Stimulated activated CD4-positive, alpha-beta T cell treated with anti-CD3 and anti-CD28 coated beads, Interleukin-1b, Interleukin-23, amount 100 ng/mL, for 1 hour (primary cell): ENCODE measurements at regions not wholly inside any gene's neighbourhood (a gene's known extent, or its start where the extent isn't known, plus 50 kb on each side); places are given as distances from the start of the nearest gene placed in this dataset.

ENCODE experiments used
- DNase-seq, 2 donors: peaks; one replicate each; pipeline ENCODE4 v3.0.0-alpha.2; 2020; ENCODE audit warnings: low read depth in 2 of 2

DNA sequence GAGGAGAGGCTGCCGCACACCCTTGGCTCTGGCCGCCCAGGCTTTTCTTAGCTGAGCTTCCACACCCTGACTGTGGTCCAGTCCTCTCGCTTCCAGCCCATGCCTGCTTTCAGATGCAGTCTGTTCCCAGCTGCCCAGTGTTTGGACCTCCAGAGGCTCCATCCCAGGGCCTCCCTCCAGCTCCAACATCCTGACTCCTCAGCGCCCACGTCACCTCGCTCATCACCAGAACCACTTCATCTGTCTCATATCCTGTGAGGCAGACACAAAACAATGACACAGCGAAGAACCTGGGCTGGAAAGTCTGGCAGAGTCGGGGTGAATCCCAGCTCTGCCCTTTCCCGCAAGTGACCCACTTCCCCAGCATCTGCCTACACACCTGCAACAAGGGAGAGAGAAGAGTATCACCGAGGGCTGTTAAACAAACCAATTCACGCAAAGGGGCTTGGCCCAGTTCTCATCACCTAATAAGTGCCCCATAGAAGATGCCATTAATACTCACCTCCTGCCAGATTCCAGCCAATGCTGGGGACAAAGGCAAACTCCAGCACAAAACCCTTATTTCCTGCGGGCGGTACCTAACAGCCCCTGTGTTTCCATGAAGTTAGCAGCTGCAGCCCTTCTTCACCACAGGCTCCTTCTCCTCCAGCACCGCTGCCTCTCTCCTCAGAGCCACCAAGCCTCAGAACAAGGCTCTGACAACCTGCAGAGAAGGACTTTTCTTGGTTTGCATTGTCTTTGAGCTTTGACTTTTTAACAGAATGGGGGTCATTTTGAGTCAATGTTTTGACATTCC, 133.4 kb upstream of the CDH4 start:
- DNase-seq, result no peak

DNA sequence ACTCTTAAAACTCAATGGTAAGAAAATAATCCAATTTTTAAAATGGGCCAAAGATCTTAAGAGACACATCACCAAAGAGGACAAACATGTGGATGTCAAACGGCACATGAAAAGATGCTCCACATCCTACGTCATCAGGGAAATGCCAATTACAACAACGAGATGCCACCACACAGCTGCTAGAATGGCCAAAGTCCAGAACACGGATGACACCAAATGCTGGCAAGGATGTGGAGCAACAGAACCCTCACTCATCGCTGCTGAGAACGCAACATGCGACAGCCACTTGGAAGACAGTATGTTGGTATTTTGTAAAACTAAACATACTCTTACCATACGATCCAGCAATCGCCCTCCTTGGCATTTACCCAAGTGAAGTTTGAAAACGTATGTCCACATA, 132.8 kb upstream of the CDH4 start:
- DNase-seq, result no peak

- DNase-seq, result no peak
Observed at GRCh38 chr20:61119794-61120410, 132.2 kb upstream of the CDH4 start.

GRCh38 chr20:61120595-61121515, 131.2 kb upstream of the CDH4 start:
- DNase-seq, result no peak

DNA sequence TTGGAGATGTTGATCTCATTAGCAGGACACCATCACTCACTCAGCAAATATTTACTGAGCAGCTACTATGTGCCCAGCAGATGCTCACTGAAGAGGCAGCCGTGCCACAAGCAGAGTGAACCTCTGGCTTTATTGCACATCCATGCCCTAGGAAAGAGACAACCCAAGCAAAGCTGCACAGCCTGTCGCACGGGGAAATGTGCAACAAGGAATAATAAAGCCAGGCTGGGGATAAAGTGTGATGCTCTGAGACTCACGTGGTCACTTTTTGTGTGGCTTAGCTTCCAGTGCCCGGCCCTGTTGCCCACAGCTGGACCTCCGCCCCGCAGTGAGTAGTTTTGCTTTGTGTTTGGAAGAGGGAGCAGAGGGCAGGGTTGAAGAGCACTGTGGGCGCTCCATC, 130.4 kb upstream of the CDH4 start:
- no peak for DNase-seq

DNA sequence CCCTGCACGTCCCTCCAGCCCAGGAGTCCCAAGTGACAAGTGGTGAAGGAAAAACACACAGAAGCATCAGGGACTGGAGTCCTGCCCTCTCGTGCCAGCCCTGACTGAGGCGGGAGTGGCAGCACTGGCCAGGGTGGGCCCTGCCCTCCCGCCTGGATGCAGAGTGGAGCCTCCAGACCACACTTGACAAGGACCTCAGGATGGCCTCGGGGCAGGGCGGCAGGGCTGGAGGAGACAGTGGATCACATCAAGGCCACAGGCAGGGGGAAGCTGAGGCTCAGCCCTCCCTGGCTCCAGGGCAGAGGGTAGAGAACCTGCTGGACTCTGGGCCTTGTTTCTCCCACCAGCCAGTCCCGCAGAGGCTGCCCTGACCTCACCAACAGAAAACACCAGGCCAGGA, 128.8 kb upstream of the CDH4 start:
- no peak for DNase-seq

DNA sequence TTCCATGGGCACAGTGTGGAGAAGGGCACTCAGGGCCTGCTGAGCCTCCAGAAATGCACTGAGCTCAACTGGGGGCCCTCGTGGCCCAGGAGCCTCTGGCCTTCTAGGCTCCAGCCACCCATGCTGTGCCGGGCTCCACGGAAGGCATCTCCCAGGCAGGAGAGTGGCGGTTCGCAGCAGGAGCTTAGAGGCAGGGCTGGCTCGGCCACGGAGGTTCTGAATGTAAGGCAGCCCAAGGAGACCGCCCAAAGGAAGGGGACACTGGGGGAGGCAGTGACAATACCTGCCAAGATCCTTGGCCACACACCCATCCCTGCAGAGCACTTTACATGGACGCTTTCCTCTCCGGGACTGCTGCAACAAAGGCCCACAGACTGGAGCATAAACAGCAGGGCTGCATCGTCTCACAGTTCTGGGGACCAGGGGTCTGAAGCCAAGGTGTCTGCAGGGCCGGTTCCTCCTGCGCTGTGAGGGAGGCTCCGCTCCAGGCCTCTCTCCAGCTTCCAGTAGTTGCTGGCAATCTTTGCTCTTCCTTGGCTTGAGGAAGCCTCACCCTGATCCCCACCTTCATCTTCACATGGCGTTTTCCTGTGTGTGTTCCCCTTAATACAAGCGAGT, 128.2 kb upstream of the CDH4 start:
- DNase-seq, result no peak

DNA sequence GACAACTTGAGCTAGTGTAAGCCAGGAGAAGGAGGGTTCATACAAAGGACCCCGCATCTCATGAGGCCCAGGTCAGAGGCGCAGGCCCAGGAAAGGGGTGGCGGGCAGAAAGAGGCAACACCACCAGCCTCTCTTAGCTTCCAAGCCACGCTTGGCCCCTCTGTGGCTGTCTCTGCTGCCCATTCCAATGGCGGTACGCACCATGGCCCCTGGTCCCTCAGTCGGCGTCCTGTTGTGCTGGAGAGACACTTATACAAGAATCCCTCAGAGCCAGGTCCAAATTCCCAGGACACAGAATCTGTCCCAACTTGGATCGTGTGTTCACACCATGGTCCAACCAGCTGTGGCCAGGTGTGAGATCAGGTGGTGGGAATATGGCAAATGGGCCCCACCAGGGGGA, 127.0 kb upstream of the CDH4 start:
- no peak for DNase-seq

- DNase-seq, result no peak
Observed at GRCh38 chr20:61125546-61126180, 126.4 kb upstream of the CDH4 start.

DNA sequence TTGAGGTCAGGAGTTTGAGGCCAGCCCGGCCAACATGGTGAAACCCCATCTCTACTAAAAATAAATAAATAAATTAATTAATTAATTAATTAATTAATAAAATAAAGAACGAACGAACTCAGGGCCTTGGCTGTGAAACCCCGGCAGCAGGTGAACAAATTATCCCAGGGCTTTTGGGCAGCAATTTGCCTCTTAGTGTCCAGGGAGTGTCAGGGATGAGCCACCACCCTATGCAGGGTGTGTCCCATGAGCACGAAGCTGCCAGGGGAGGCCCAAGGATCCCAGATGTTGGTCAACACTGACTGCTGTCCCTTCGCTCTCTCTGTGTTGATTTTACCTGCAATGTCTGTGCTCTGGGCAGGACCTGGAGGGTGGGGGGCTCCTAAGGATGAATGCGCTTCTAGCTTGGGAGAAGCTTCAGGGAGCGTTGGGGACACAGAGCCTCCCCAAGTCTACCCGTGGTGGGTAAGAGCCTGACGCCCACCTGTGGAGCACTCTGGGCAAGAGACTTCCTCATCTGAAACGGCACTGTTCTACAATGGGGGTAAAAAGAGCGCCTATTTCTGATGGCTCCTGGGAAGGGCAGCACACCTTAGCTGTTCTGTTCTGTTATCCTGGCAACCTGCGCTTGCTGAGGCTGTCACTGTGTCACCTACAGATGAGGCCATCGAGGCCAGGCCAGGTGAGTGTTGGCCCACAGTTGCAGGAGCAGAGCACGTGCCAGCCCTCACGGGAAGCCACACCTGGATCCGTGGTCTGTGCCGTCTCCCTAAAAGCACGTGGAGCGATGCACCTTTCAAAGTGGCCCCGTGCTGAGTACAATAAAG, 125.5 kb upstream of the CDH4 start:
- no peak for DNase-seq

DNA sequence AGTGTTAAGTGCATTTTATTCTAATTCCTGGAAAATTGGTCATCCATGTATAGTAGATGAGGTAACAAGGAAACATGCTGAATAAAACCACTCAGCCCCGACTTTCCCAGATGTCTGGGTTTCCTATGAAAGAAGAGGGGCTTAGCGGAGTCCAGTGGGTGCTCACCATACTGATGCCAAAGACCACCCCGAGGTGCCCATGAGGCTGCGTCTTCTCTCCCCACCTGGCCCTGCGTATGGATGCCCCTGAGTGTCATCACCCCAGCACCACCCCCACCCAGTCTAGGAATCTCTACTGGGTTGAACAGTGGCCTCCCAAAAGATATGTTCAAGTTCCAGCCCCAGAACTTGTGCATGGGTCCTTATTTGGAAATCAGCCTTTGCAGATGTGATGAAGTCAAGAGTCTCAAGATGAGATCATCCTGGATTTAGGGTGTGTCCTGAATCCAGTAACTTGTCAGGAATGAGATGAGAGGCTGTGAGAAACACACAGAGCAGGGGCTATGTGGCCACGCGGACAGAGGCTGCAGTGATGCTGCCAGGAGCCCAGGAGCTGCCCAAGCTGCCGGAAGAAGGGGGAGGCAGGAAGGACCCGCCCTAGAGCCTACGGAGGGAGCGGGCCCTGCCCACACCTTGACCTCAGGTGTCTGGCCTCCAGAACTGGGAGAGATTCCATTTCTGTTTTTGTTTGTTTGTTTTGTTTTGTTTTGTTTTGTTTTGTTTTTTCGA, 124.6 kb upstream of the CDH4 start:
- DNase-seq, result no peak

- no peak for DNase-seq
Observed at GRCh38 chr20:61128701-61129269, 123.3 kb upstream of the CDH4 start.

DNA sequence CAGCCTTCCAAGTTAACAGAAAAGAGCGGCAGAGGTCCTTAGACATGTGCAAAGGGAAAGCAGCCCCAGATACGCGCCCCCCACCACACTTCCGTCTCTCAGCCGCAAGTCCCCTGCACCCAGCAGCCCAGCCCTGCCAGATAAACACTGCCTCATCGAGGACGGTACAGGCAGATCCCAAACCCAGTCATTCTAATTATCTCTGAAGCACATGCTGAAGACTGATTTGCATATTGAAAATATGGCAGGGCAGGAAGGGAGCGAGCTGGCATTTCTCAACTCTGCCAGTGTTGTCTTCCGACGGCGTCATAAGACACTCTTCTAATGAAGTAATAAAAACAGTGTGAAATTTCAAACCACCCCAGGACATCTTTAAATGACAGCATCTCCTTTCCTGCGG, 122.8 kb upstream of the CDH4 start:
- DNase-seq, result no peak

DNA sequence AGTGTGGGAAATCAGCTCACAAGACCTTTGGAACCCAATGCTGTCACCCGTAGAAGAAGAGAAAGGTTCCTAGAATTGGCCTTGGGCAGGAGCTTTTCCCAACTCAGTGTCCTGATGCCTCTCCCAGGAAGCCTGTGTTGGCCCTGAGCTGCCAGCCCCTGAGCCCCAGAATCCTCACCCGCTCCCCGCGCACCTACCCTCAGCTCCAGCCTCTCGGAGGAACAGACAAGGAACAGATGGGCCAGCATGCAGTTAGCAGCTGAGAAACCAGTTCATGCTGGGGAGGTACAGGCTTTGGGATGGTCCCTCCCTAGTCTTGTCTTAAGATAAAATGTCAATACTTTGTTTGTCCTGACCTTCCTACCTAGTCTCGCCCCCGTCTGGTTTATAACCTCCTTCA, 121.9 kb upstream of the CDH4 start:
- no peak for DNase-seq

- DNase-seq, result no peak
Observed at GRCh38 chr20:61131944-61132343, 120.1 kb upstream of the CDH4 start.

- no peak for DNase-seq
Observed at GRCh38 chr20:61133611-61134010, 118.5 kb upstream of the CDH4 start.

DNA sequence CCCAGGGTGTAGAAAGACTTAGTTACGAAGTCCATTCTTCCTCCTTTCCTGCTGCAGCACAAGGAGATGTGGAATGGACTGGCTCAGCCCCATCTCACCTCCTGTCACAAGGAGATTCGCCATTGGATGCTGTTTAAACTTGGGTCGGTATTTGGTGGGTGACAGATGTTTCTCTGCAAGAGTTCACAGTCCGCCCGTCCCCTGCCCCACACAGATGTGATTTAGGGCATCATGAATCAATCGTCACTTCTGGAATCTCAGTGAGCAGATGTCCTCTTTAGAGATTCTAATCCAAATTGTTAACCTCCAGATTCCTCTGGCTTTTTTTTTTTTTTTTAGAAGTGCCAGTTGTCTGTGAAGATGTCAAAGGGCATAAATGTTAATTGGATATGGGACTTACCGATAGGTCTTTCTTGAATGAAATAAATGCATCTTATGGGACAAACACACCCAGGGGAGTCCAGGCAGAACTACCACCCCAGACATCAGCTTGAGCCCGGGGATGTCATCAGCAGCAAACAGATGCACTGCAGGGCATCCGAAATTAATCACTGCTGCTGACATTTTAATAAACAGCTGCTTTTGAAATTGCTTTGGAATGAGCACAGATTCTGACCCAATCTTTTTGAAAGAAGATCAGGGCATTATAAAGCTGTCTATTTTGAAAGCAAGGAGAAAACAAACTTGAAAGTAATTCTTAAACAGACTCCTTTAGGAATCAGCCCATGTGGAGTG, 117.6 kb upstream of the CDH4 start:
- no peak for DNase-seq

DNA sequence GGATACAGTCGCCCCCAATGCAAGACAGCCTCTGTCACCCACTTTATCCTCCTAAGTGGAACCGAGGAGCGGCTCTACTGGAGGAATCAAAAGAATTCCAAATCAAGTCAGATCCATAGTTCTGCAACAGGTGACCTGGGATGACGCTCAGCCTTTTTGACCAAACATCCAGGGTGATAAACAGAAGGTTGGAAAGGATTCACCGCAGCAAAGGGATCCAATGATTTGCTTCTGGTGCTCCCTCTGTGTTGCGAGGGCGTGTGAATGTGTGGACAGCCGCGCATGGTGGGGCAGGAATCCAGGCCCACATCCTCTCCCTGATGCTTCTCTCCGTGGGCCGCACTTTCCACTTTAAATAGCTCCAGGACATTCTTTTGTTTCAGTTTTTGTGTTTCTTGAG, 116.8 kb upstream of the CDH4 start:
- DNase-seq, result no peak

DNA sequence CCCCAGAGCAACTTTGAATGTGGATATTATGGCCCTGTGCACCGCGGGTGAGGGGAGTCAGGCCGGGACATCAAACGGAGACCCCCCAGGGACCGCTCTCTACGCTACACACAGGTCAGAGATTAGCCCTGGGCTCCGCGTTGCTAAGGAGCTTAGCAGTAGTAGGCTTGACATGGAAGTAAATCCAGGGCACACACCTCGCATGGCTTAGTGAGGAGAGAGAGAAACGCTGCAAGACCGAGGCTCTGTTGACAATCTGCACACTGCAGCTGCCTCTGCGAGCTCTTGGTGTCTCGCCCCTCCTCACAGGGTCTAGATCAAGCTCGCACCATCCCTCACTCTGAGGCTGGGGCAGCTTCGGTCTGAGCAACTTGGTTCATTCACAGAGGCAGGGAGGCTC, 116.1 kb upstream of the CDH4 start:
- DNase-seq, result no peak
